GM19468 (cell line): ENCODE measurements at regions not wholly inside any gene's neighbourhood (a gene's known extent, or its start where the extent isn't known, plus 50 kb on each side); places are given as distances from the start of the nearest gene placed in this dataset.
"Not testable (repeated sequence)": the region's sequence is repeated elsewhere in the genome, so short reads cannot be mapped to it uniquely, and the experiment has no call there.

ENCODE experiments used
- ATAC-seq: cut with Tn5 transposase; IDR thresholded peaks from one replicate; pipeline ENCODE4 v1.9.1; 2021; ENCODE audit warnings: mild to moderate bottlenecking, moderate library complexity, moderate number of reproducible peaks; ENCODE audit not compliant: unreplicated experiment; ENCODE audit errors: extremely low read depth

GRCh38 chr16:29312835-29313558 lies 93.5 kb downstream of the NPIPB11 start:
- ATAC-seq: no peak

- ATAC-seq: not testable (repeated sequence)
Observed at GRCh38 chr16:29312345-29312675, 94.2 kb downstream of the NPIPB11 start.

- ATAC-seq: no peak
Observed at GRCh38 chr16:29311461-29312344, 94.8 kb downstream of the NPIPB11 start.

- no peak for ATAC-seq
Observed at GRCh38 chr16:29310852-29311314, 95.6 kb downstream of the NPIPB11 start.

GRCh38 chr16:29310243-29310642 lies 96.3 kb downstream of the NPIPB11 start:
- not testable (repeated sequence) for ATAC-seq

GRCh38 chr16:29309601-29310000 lies 96.9 kb downstream of the NPIPB11 start:
- ATAC-seq: not testable (repeated sequence)

GRCh38 chr16:29308644-29309546 lies 97.6 kb downstream of the NPIPB11 start:
- no peak for ATAC-seq

- ATAC-seq: no peak
Observed at GRCh38 chr16:29307598-29308507, 98.7 kb downstream of the NPIPB11 start.

GRCh38 chr16:29306943-29307597 lies 99.4 kb downstream of the NPIPB11 start:
- ATAC-seq: no peak

- no peak for ATAC-seq
Observed at GRCh38 chr16:29306201-29306600, 100.3 kb downstream of the NPIPB11 start.

GRCh38 chr16:29305018-29305417 lies 101.5 kb downstream of the NPIPB11 start:
- not testable (repeated sequence) for ATAC-seq

- ATAC-seq: no peak
Observed at GRCh38 chr16:29304251-29304650, 102.3 kb downstream of the NPIPB11 start.

GRCh38 chr16:29303520-29303919 lies 103.0 kb downstream of the NPIPB11 start:
- ATAC-seq: no peak

- ATAC-seq: no peak
Observed at GRCh38 chr16:29302976-29303375, 103.5 kb downstream of the NPIPB11 start.

GRCh38 chr16:29302433-29302832 lies 104.1 kb downstream of the NPIPB11 start:
- ATAC-seq: not testable (repeated sequence)

GRCh38 chr16:29301662-29302285 lies 104.7 kb downstream of the NPIPB11 start:
- ATAC-seq: not testable (repeated sequence)

- ATAC-seq: not testable (repeated sequence)
Observed at GRCh38 chr16:29300541-29301535, 105.7 kb downstream of the NPIPB11 start.
